HepG2 (cell line): ENCODE measurements at regions not wholly inside any gene's neighbourhood (a gene's known extent, or its start where the extent isn't known, plus 50 kb on each side); places are given as distances from the start of the nearest gene placed in this dataset.

Experiments used
- CENPX ChIP-seq: sonication (generic); formaldehyde crosslinking; IDR thresholded peaks from 2 replicates; pipeline ENCODE4 v1.9.0; 2021; ENCODE audit warnings: mild to moderate bottlenecking, missing genetic modification reagents, moderate library complexity
- ETS1 ChIP-seq: sonication (generic); formaldehyde crosslinking; IDR thresholded peaks from 2 replicates; pipeline ENCODE4 v1.4.0; 2020; ENCODE audit warnings: missing genetic modification reagents
- ETV6 ChIP-seq: sonication (generic); formaldehyde crosslinking; conservative IDR thresholded peaks from 2 replicates; pipeline ENCODE4 v1.4.0; 2020; ENCODE audit warnings: missing genetic modification reagents
- FOSL1 ChIP-seq: sonication (generic); formaldehyde crosslinking; IDR thresholded peaks from 2 replicates; pipeline ENCODE4 v1.9.0; 2021; ENCODE audit warnings: missing genetic modification reagents, borderline replicate concordance
- GTF3A ChIP-seq: sonication (generic); formaldehyde crosslinking; conservative IDR thresholded peaks from 2 replicates; pipeline ENCODE4 v1.4.0; 2020; ENCODE audit warnings: mild to moderate bottlenecking, missing genetic modification reagents
- HDAC6 ChIP-seq: fragments of 200-600 bp; sonication (generic); IDR thresholded peaks from 2 replicates; pipeline ENCODE4 v1.7.0; 2017; ENCODE audit warnings: mild to moderate bottlenecking, antibody characterized with exemption, low read length, low read depth
- HOXA3 ChIP-seq: sonication (generic); formaldehyde crosslinking; IDR thresholded peaks from 2 replicates; pipeline ENCODE4 v1.5.0; 2020; ENCODE audit warnings: missing genetic modification reagents
- JUN ChIP-seq: sonication (generic); formaldehyde crosslinking; IDR thresholded peaks from 2 replicates; pipeline ENCODE4 v1.4.0; 2020; ENCODE audit warnings: mild to moderate bottlenecking, missing genetic modification reagents
- MAFK ChIP-seq, 2 experiments: IDR thresholded peaks in 1 of 2; conservative IDR thresholded peaks in 1 of 2; 2 replicates each; pipeline ENCODE4 v1.6.1; 2011; ENCODE audit warnings: improper control_type of control experiment in 2 of 2, low read length in 2 of 2
- MXD1 ChIP-seq: sonication (generic); formaldehyde crosslinking; IDR thresholded peaks from 2 replicates; pipeline ENCODE4 v1.4.0; 2020; ENCODE audit warnings: mild to moderate bottlenecking, missing genetic modification reagents
- PITX1 ChIP-seq: sonication (generic); formaldehyde crosslinking; IDR thresholded peaks from 2 replicates; pipeline ENCODE4 v1.5.1; 2020; ENCODE audit warnings: mild to moderate bottlenecking, missing genetic modification reagents
- RELA ChIP-seq: sonication (generic); formaldehyde crosslinking; IDR thresholded peaks from 2 replicates; pipeline ENCODE4 v1.4.0; 2020; ENCODE audit warnings: missing genetic modification reagents
- SIN3A ChIP-seq: IDR thresholded peaks from 2 replicates; pipeline ENCODE4 v1.6.1; 2011; ENCODE audit warnings: low read depth, mild to moderate bottlenecking, control low read depth, low read length, borderline replicate concordance
- THRA ChIP-seq: sonication (generic); formaldehyde crosslinking; IDR thresholded peaks from 2 replicates; pipeline ENCODE4 v1.4.0; 2020; ENCODE audit warnings: missing genetic modification reagents, borderline replicate concordance
- ZNF3 ChIP-seq: IDR thresholded peaks from 2 replicates; pipeline ENCODE4 v1.7.0; 2017; ENCODE audit warnings: inconsistent platforms
- ZNF543 ChIP-seq: sonication (generic); formaldehyde crosslinking; IDR thresholded peaks from 2 replicates; pipeline ENCODE4 v1.4.0; 2020; ENCODE audit warnings: mild to moderate bottlenecking, missing genetic modification reagents
- ZNF644 ChIP-seq: IDR thresholded peaks from 2 replicates; pipeline ENCODE4 v1.6.1; 2016; ENCODE audit warnings: low read depth
- ZNF691 ChIP-seq: sonication (generic); formaldehyde crosslinking; IDR thresholded peaks from 2 replicates; pipeline ENCODE4 v1.4.0; 2020; ENCODE audit warnings: missing genetic modification reagents, low read depth, mild to moderate bottlenecking, borderline replicate concordance
- ZNF780A ChIP-seq: sonication (generic); formaldehyde crosslinking; IDR thresholded peaks from 2 replicates; pipeline ENCODE4 v1.8.0; 2022; ENCODE audit warnings: mild to moderate bottlenecking, missing genetic modification reagents, moderate library complexity
- TF ChIP-seq, protein P1 (sequence below), 2 experiments: sonication (generic) in 1 of 2; formaldehyde crosslinking in 1 of 2; IDR thresholded peaks; 2 replicates each; pipeline versions ENCODE4 v1.6.1 to v1.9.0; 2014 to 2022; ENCODE audit warnings: antibody characterized with exemption in 1 of 2, borderline replicate concordance in 1 of 2, inconsistent platforms in 1 of 2, low read depth in 1 of 2, missing genetic modification reagents in 1 of 2

DNA sequence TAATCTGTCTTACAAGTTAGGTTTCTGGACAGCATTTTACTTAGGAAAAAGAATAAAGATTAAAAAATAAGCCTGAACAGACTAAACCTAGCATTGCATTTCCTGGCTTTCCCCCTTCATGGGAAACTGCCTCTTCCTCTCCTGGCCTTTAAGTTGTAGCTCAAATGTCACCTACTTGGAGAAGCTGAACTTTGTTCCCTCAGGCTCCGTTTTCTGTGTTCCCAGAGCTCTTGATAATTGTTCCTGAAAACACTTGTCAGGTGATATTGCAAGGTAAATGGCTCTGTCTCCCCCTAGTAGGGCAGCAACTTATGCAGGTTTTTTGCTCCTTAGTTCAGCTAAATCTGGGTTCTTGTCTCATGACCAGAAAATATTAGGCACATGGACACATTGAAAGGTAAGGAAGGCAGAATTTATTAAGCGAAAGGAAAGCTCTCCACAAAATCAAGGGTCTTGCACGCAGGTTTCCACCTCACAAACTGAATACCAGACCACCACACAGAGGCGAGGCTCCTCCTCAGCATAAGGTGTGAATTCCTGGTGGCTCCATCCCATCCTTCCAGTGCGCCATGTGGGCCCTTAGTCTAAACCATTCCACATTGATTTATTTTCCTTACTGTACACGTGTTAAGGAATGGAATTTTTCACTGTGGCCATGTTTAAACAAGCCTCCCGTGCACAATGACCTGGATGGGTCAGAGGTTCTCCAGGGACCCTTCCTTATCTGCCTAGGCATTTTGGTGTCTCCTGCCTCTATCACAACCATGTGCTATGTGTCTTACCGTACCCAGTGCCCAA lies 229.3 kb downstream of the HNMT start (continued):
- TF ChIP-seq HOXA3 (CRISPR knock-in tag): peak; percentile 23; the same call in 1 of the 2 replicates
- no peak for TF ChIP-seq HDAC6
- no peak for TF ChIP-seq GTF3A (CRISPR knock-in tag)
- TF ChIP-seq CENPX: no peak
- TF ChIP-seq MXD1 (CRISPR knock-in tag): no peak
- no peak for TF ChIP-seq RELA (CRISPR knock-in tag)
- no peak for TF ChIP-seq PITX1 (CRISPR knock-in tag)
- no peak for TF ChIP-seq JUN (CRISPR knock-in tag)
- TF ChIP-seq ZNF780A (CRISPR knock-in tag): no peak
- TF ChIP-seq MAFK (conservative IDR thresholded peaks at IDR 0.05 in 1 of 2, IDR thresholded peaks at IDR 0.05 in 1 of 2; ENCODE audit: low read length in 2 of 2): no peak
- TF ChIP-seq THRA: no peak
- no peak for TF ChIP-seq ETS1 (CRISPR knock-in tag)
- TF ChIP-seq ZNF3 (CRISPR knock-in tag): no peak
- TF ChIP-seq ETV6 (CRISPR knock-in tag): no peak
- no peak for TF ChIP-seq SIN3A
- peak; percentile 42; the same call in 1 of the 2 replicates for TF ChIP-seq ZNF644 (CRISPR knock-in tag)
- no peak for TF ChIP-seq ZNF691 (CRISPR knock-in tag)
- TF ChIP-seq ZNF543 (CRISPR knock-in tag): no peak
- TF ChIP-seq, protein P1, sequence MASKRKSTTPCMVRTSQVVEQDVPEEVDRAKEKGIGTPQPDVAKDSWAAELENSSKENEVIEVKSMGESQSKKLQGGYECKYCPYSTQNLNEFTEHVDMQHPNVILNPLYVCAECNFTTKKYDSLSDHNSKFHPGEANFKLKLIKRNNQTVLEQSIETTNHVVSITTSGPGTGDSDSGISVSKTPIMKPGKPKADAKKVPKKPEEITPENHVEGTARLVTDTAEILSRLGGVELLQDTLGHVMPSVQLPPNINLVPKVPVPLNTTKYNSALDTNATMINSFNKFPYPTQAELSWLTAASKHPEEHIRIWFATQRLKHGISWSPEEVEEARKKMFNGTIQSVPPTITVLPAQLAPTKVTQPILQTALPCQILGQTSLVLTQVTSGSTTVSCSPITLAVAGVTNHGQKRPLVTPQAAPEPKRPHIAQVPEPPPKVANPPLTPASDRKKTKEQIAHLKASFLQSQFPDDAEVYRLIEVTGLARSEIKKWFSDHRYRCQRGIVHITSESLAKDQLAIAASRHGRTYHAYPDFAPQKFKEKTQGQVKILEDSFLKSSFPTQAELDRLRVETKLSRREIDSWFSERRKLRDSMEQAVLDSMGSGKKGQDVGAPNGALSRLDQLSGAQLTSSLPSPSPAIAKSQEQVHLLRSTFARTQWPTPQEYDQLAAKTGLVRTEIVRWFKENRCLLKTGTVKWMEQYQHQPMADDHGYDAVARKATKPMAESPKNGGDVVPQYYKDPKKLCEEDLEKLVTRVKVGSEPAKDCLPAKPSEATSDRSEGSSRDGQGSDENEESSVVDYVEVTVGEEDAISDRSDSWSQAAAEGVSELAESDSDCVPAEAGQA (IDR thresholded peaks at IDR 0.05; ENCODE audit: low read depth): no peak
- TF ChIP-seq, protein P1 (CRISPR knock-in tag; IDR thresholded peaks at IDR 0.05; ENCODE audit: borderline replicate concordance): no peak
- TF ChIP-seq FOSL1 (CRISPR knock-in tag): no peak
